ENCODE measurements at regions not wholly inside any gene's neighbourhood (a gene's known extent, or its start where the extent isn't known, plus 50 kb on each side); places are given as distances from the start of the nearest gene placed in this dataset.
A peak's percentile ranks its signal among the peaks of the same experiment; 100 is the strongest.
"Not testable (repeated sequence)": the region's sequence is repeated elsewhere in the genome, so short reads cannot be mapped to it uniquely, and the experiment has no call there.

DNA sequence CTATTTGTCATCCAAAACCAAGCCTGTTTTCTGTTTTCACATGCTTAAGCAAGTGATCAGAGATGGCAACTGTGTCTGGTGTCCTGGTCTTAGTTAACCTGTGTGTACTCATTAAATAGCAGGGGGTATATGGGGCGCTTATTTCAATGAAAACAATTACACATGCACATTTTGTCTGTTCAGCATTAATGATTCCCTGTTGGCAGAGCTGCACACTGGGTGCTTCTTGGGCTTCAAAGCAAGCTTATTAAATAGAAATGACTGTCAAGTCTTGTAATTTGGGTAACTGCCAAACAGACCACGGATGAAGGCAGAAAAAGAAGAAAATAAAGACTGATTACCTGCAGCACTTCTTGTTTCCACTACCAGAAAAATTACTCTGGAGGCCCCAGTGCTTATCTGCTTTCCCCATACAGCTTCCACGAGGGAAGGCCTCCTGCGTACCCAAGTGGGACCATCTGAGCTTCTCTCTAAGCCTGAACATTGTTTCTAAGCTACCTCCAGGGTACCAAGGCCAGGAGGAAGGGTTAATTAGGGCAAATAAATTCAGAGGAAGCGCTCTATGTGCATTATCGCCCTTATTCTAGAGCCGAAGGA lies 107.2 kb upstream of the TBL1X start:
- no peak overlapping the region for H3K4me3 ChIP-seq (ENCODE audit: low read depth, low read length)
- DNase-seq (ENCODE audit: low read depth), result no peak

GRCh38 chrX:9362363-9362928 lies 102.4 kb upstream of the TBL1X start:
- no peak for DNase-seq (ENCODE audit: low read depth)
- no peak overlapping the region for H3K4me3 ChIP-seq (ENCODE audit: low read depth, low read length)

DNA sequence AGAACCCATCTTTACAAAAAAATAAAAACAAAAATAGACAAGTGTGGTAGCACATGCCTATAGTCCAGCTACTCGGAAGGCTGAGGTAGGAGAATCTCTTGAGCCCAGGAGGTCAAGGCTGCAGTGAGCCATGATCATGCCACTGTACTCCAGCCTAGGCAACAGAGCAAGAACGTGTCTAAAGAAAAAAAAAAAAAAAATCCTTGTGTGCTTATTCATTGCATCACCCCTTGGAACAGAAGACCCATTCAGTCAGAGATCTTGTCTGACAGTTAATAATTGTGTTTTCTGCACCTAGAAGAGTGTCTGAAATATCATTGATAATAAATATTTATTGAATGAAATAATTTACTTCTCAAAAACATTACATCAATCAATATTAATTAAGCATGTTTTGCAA lies 97.4 kb upstream of the TBL1X start:
- no peak overlapping the region for H3K4me3 ChIP-seq (ENCODE audit: low read depth, low read length)
- no peak for DNase-seq (ENCODE audit: low read depth)

DNA sequence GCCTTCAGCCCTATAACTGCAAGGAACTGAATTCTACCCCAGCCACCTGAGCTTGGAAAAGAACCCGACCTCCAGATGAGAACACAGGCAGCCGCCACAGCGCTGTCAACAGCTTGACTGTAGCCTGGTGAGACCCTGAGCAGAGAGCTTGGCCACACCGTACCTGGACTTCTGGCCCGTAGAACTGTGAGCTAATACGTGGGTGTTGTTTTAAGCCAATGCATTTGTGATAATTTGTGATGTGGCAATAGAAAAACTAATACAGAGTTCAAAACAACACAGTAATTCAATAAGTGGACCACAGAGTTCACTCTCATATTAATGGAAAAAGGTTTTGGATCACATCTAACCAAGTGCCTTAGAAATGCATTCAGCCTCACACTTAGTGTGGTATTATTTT lies 96.6 kb upstream of the TBL1X start:
- no peak for DNase-seq (ENCODE audit: low read depth)
- no peak overlapping the region for H3K4me3 ChIP-seq (ENCODE audit: low read depth, low read length)

DNA sequence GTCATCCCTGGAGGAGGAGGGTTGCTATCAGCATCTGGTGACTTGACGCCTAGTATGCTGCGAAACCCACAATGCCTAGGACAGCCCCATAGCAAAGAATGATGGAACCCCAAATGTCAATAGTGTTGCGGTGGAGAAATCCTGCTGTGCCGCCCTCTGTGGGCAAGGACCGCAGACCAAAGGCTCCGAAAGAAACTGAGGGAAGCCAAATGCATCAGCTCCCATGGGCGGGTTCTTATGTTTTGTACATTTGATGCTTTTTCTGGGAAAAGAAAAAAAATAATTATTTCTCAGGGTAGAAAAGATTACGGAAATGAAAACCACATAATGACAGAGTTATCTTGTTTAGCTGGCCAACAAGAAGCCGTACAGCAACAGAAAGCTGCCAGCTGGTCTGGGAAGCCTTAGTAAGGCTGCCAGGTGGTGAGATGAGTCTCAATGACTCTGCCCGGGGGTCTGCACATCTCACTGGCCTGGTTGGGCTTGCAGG lies 95.0 kb upstream of the TBL1X start:
- H3K4me3 ChIP-seq (ENCODE audit: low read depth, low read length), result no peak overlapping the region
- no peak for DNase-seq (ENCODE audit: low read depth)

- no peak overlapping the region for H3K4me3 ChIP-seq (ENCODE audit: low read depth, low read length)
- peak; percentile 39 for DNase-seq (ENCODE audit: low read depth)
Measured at GRCh38 chrX:9370893-9371292, 94.0 kb upstream of the TBL1X start.

DNA sequence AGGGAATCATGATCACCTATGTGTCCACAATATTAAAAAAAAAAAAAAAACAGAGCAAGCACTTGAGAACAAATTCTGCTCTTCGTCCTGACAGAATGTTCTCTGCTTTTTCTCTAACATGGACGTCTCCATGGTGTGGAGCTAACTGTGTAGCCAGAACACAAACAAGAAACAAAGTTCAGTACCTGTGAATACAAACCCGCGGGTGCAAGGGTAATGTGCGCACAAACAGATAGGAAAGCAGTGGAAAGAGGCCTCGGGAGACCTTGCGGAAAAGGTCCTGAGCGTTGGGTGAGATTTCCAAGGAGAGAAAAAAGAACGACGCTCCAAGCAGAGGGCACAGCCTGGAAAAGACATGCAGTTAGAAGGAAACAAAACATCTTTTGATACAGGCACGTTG lies 92.0 kb upstream of the TBL1X start:
- no peak overlapping the region for H3K4me3 ChIP-seq (ENCODE audit: low read depth, low read length)
- DNase-seq (ENCODE audit: low read depth), result no peak

- no peak overlapping the region for H3K4me3 ChIP-seq (ENCODE audit: low read depth, low read length)
- no peak for DNase-seq (ENCODE audit: low read depth)
Measured at GRCh38 chrX:9373789-9374188, 91.1 kb upstream of the TBL1X start.

DNA sequence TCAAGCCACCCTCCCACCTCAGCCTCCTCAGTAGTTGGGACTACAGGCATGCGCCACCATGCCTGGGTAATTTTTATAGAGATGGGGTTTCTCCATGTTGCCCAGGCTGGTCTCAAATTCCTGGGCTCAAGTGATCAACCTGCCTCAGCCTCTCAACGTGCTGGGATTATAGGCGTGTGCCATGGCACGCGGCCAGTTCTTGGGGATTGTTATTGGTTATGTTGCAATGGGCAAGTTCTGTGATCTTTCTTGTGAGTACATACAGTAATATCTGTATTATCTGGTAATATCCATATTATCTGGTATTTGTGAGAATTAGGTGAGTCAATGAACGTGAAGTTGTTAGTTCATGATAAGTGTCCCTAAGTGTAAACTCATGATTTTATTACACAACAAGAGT lies 90.3 kb upstream of the TBL1X start:
- no peak for DNase-seq (ENCODE audit: low read depth)

DNA sequence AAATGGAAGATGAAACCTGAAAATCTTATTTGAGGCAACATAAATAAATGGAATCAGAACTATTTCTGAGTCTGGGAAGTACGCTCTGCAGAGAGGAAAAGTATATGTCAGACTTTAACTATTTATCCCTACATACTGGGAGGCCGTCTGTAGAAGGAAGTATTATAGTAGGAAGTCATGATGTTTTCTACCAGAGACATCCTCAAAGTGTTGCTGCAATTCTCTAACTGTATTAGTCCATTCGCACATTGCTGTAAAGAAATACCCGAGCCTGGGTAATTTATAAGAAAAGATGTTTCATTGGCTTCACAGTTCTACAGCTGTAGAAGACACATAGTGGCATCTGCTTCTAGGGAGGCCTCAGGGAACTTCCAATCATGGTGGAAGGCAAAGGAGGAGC lies 88.7 kb upstream of the TBL1X start:
- no peak overlapping the region for H3K4me3 ChIP-seq (ENCODE audit: low read depth, low read length)
- DNase-seq (ENCODE audit: low read depth), result no peak

More for the DNA sequence above, 90.3 kb upstream of the TBL1X start:
- H3K4me3 ChIP-seq (ENCODE audit: low read depth, low read length), result no peak overlapping the region

- not testable (repeated sequence) for H3K4me3 ChIP-seq (ENCODE audit: low read depth, low read length); DNase-seq (ENCODE audit: low read depth)
Measured at GRCh38 chrX:9377216-9377615, 87.6 kb upstream of the TBL1X start.

GRCh38 chrX:9378980-9379696 lies 85.7 kb upstream of the TBL1X start:
- peak; percentile 25 for DNase-seq (ENCODE audit: low read depth)
- H3K4me3 ChIP-seq (ENCODE audit: low read depth, low read length), result no peak overlapping the region

DNA sequence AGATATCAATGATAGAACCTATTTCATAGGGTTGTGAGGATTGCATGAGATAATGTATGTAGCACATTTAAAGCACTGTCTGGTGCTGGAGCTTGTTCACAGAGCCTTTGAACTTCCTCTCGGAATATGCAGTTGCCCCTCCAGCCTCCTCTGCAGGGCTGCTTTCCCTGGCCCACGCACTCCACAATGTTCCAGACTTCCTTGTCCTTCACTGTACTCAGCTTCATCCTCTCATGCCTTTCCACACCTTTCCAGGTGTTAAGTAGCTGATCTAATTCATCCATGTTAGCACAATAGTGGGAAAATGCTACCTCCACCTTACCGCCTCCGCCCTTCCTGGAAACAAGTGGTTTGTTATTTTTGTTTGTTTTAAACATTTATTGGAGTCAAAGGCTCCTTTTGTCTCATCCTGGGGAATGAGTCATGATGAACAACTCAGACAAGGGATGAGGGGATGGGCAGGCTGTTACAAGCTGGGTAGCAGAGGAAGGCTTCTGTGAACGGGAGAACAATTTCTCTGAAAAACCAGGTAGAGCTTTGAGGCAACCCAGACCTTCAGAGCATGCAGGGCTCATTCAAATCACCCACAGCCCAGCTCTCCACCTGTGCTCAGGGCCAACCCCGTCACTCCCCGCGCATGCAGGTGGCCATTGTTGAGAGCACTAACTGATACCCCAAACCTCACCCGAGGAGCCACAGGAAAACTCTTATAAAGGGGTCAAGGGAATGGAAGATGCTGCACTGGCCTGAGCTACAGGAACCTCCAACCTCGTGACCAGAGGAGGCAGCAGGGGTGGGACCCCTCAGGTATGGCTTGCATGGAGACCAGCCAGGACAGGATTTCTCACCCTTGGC lies 84.9 kb upstream of the TBL1X start:
- no peak for DNase-seq (ENCODE audit: low read depth)
- no peak overlapping the region for H3K4me3 ChIP-seq (ENCODE audit: low read depth, low read length)

- no peak for DNase-seq (ENCODE audit: low read depth)
- H3K4me3 ChIP-seq (ENCODE audit: low read depth, low read length), result no peak overlapping the region
Measured at GRCh38 chrX:9383655-9384054, 81.2 kb upstream of the TBL1X start.

- DNase-seq (ENCODE audit: low read depth), result no peak
- no peak overlapping the region for H3K4me3 ChIP-seq (ENCODE audit: low read depth, low read length)
Measured at GRCh38 chrX:9388450-9388849, 76.4 kb upstream of the TBL1X start.

GRCh38 chrX:9390121-9390520 lies 74.7 kb upstream of the TBL1X start:
- DNase-seq (ENCODE audit: low read depth), result no peak

DNA sequence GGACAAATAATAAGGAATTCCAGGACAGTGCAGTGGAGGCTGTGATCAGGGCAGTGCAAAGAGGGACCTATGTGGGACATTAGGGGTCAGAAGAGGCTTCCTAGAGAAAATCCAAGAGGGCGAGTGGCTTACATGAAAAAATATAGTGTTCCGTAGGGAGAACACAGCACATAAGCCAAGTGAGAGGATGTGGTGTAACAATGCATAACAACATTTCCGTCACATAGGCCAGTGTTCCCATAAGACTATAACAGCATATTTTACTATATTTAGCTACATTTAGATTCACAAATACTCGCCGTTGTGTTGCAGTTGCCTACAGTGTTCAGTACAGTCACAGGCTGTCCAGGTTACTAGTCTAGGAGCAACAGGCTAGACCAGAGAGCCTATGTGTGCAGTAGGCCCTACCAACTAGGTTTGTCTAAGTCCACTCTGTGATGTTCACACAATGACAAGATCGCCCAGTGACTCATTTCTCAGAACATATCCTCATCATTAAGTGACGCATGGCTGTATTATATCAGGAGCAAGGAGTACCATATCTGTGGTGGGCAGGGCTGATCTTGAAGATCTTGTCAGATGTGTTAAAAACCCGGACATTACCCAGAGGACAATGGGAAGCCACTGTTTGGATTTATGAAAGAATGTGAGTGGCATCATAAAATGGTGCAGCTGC lies 74.0 kb upstream of the TBL1X start:
- DNase-seq (ENCODE audit: low read depth), result no peak
- no peak overlapping the region for H3K4me3 ChIP-seq (ENCODE audit: low read depth, low read length)

More at GRCh38 chrX:9390121-9390520, 74.7 kb upstream of the TBL1X start:
- H3K4me3 ChIP-seq (ENCODE audit: low read depth, low read length), result no peak overlapping the region

- H3K4me3 ChIP-seq (ENCODE audit: low read depth, low read length), result no peak overlapping the region
- no peak for DNase-seq (ENCODE audit: low read depth)
Measured at GRCh38 chrX:9392445-9392844, 72.4 kb upstream of the TBL1X start.

DNA sequence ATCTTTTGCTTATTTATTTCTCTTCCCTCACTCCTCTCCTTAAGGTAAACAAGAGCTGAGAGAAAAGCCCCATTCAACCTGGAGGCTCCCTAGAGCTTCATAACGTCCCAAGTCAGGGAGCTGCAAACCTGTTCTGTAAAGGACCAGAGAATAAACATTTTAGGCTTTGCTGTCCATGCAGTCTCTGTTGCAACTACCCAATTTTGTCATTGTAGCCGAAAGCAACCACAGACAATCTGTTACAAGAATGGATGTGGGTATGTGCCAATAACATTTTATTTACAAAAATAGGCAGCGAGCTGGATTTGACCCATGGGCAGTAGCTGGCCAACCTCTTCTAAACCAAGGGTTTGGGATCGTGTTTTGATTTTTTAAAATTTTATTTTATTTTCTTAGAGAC lies 71.3 kb upstream of the TBL1X start:
- DNase-seq (ENCODE audit: low read depth), result no peak

GRCh38 chrX:9394212-9394611 lies 70.6 kb upstream of the TBL1X start:
- no peak for DNase-seq (ENCODE audit: low read depth)
- H3K4me3 ChIP-seq (ENCODE audit: low read depth, low read length), result no peak overlapping the region

More for the DNA sequence above, 71.3 kb upstream of the TBL1X start:
- H3K4me3 ChIP-seq (ENCODE audit: low read depth, low read length), result no peak overlapping the region

All from skeletal muscle cell (primary cell).